NCI-H345 treated with DMSO at 0.1 percent for 48 hours (cell line): ENCODE measurements at regions not wholly inside any gene's neighbourhood (a gene's known extent, or its start where the extent isn't known, plus 50 kb on each side); places are given as distances from the start of the nearest gene placed in this dataset.
"Not testable (repeated sequence)": the region's sequence is repeated elsewhere in the genome, so short reads cannot be mapped to it uniquely, and the experiment has no call there.

Experiments
- DNase-seq: peaks from one replicate; lab custom pipeline; 2025; ENCODE audit not compliant: unreplicated experiment; lab: John Stamatoyannopoulos, UW

DNA sequence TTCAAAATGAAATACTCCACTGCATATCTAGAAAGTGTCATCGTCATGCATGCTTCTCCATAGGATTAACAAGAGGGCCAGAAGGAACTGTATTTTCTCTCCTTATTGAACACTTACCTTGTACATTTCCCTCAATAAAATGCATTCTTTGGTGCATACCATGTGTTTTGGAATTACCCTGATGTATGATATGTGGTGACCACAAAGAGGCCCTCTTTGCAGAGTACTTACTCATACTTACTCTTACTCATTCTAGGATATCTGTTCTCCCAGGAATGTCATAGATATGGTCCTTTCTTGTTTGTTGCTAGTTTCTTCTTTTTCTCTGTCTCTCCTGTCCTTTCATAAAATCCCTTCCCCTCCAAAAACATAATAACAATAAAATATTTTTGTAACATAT, 1087.1 kb upstream of the POT1 start:
- DNase-seq = no peak

DNA sequence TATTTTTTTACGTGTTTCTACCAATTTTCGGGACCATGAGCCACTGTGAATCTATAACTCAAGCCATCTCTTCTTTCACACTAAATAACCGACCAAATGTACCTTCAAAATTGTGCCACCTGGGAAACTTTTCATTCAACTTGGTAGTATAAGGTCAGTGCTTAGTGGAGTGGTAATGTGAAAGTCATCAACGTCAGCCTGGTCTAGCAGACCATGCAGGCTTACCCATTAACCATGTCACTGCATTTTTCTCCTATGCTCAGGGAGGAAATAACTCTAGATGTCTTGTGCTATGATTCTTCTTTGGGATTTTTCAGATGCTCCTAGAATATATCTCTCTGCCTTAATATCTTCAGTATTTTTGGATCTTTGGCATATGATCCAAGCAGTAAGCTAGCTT, 1075.4 kb upstream of the POT1 start:
- DNase-seq = no peak

DNA sequence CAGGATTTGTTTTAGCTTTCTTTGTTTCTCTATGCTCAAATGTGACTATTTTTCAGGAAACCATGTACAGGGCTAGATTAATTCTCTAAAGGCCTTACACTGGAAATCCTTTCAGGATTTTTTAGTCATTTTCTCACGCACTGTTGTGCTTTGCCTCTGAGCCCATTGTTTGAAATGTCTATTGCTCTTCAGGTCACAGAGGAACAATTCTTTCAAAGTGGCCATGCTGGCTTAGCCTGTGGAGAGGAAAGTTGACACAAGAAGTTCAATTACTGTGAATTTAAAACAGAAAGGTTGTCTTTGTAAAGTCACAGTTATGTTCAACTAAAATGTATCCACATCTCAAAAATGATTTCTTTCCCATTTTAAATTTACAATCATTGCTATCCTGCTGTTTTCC, 1071.7 kb upstream of the POT1 start:
- DNase-seq = peak; percentile 62

DNA sequence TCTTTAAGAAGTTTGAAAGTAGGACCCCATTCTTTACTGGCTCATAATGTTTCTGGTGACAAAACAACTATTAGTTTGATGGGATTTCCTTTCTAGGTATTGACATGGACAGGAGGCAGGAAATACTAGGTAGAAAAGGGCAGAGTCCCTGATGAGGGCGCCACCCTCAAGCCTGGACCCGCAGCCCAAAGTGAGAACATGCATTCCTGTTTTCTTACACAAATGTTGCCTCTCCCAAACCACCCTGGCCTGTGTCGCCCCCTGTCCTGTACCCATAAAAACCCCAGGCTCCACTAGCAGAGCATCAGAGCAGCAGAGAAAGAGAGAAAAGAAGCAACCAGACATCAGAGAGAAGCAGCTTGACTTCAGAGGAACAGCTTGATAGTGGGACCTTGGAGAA, 1055.2 kb upstream of the POT1 start:
- no peak for DNase-seq

DNA sequence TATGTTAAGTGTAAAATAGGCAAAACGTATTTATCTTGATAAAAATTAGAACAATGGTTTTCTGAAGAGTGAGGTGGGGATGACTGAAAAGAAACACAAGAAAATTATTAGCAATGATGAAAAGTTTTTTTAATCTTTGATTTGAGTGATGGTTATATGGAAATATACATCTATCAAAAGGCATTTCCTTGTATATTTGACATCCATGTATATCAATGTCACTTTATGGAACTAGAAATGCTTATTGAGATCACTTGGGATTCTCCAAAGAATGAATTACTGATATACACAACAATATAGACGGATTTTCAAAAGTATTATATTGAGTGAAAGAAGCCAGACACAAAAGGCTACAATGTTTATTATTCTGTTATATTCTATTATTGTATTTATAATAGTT, 1042.0 kb upstream of the POT1 start:
- DNase-seq = no peak

DNA sequence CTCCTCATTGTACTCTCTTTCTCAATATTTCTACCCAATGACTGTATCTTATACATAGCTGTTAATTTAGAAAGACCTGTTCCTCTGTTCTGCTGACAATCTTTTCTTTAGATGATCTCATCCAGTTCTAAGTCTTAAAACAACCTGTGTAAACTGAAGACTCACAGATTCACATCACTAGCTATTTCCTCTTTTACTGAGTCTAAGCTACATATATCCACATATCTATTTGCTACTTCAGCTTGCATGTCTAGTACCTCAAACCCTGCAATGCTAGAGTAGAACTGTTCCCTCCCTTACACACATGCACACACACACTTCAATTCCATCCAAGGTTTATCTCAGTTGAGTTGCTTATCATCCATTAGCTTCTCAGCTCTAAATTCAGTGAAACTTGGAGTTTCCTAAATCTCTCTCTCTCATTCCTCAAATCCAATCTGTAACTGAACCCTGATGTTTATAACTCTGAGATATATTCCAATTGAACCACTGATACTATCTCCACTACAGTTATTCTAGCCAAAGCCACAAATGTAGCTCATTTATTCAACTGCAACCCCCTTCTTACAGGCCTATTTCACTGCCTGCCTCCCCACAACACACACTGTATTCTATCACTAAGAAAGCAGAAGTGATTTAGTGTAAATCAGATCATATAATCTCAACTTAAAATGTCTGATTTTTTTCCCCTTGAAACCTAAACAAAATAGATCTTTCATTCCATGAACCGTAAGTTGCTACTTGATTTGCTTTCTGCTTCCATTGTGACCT, 1036.8 kb upstream of the POT1 start:
- DNase-seq = no peak

DNA sequence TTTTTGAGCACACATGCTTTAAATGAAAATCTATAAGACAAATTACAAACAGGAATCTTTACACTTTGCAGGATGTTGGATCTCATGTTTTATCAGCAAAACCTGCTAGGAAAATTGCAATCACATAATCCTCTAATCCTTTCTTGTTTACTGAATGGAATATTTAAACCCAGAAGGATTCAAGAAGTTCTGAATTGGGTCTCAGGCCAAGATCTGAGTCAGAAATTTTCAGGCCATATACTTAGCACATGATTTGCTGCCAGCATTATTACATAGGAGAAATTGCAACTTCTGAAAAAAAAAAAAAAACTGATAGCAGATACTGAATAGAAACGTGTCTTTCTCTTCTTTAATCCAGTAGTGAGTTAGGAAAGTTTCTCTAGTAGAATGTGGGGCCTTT, 1005.3 kb upstream of the POT1 start:
- no peak for DNase-seq

DNA sequence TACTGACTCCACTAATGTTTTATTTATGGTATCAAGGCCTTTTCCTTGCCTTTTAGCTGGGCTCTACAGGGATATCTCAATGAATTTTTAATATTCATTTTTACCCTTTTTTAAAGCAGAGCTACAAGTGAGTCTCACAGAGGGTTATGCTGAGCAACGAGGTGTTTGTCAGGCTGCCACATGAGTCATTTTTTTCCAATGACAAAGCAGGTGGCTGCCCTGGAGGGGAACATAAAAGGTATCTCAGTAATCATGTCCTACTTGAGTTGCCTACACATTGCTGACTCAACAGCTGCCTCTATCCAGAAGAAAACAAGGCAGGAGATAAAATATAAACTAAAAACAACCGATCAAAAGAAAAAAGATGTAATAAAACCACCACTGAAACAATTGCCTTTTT, 1004.9 kb upstream of the POT1 start:
- DNase-seq = peak; percentile 17

DNA sequence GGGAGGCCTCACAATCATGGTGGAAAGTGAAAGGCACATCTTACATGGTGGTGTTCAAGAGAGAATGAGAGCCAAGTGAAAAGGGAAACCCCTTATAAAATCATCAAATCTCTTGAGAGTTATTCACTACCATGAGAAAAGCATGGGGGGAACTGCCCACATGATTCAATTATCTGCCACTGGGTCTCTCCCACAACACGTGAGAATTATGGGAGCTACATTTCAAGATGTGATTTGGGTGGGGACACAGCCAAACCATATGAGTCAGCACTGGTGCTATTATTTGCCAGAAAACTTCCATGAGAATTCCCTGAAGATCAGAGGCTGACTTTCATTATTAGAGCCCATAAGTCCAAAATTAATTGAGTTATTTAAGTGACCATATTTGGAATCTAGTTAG, 1001.2 kb upstream of the POT1 start:
- no peak for DNase-seq

DNA sequence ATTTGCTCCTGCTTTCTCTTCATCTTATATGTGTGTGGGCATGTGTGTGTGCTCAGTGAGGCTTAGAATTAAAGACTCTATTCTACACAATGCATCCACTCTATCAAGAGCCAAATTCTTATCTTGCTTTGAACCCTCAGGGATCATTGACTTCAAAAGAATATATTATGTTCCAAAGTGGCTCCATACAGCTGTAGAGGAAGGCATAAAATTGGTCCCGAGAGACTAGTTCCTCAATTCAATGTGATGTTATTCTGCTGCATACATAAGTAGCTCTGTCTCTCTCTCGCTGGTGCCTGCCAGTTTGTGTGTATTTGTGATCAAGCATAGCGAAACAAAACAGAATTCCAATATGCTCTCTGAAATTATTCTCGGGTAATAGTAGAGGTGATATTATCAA, 997.9 kb upstream of the POT1 start:
- peak; percentile 66 for DNase-seq

DNA sequence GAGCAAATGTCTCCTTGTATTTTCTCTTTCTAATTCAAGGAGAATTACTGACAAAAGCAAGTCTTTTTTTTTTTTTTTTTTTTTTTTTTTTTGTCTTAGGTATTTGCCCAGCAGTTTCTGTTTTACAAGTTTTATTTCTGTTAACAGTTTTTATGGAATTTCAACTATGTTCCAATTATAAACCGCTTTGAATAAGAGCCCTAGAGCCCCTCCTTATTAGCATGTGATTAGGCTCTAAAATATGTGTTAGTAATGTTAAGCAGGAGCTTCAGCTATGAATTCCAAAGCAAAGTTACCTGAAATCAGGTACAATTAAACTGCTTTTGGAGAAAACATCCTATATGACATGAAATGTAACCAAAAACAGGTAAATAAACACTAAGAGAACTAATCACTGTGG, 997.0 kb upstream of the POT1 start:
- DNase-seq = no peak

DNA sequence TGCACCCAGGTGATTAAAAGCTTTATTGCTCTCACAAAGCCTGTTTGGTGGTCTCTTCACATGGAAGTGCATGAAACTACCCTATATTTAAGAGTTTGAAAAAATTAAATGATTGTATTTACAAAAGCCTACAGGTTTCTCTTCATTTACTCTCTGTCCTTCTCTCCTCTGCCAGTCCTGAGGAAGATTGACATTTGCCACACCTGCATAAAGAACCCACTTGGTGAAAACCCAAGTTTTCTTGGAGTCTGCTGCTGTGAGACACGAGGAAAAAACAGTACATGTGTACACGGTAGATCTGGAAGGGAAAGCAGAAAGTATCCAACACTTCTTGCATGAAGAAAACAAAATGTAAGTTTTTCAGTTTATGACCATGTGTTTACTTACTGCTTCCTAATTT, 994.4 kb upstream of the POT1 start:
- no peak for DNase-seq

DNA sequence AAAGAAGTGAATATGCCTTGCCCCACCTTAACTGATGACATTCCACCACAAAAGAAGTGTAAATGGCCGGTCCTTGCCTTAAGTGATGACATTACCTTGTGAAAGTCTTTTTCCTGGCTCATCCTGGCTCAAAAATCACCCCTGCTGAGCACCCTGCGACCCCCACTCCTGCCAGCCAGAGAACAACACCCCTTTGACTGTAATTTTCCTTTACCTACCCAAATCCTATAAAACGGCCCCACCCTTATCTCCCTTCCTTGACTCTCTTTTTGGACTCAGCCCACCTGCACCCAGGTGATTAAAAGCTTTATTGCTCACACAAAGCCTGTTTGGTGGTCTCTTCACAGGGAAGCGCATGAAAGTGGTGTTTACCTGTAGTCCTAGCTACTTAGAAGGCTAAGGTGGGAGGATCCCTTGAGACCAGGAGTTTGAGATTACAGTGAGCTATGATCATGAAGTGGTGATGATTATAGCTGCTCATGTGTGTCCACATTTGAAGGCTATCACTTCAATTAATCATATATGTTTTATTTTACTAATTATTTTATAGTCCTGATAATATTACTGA, 985.8 kb upstream of the POT1 start:
- DNase-seq = not testable (repeated sequence)

DNA sequence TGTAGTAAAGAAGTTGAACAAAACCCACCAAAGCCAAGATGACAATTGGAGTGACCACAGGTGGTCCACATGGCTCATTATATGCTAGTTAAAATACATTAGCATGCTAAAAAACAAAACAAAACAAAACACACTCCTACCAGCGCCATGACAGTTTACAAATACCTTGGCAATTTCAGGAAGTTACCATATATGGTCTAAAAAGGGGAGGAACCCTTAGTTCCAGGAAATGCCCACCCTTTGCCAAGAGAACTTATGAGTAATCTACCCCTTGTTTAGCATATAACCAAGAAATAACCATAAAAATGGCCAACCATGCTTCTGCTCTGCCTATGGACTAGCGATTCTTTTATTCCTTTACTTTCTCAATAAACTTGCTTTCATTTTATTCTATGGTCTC, 979.1 kb upstream of the POT1 start:
- DNase-seq = no peak

DNA sequence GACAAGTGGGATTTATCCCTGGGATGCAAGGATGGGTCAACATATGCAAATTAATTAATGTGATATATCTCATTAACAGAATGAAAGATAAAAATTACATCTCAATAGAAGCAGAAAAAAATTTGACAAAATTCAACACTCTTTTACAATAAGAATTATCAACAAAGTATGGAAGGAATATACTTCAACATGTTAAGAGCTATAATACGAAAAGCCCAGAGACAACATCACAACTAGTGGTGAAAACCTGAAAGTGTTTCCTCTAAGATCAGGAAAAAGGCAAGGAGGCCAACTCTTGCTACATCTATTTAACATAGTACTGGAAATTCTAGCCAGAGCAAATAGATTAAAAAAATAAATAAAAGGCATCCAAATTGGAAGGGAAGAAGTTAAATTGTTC, 970.0 kb upstream of the POT1 start:
- no peak for DNase-seq

DNA sequence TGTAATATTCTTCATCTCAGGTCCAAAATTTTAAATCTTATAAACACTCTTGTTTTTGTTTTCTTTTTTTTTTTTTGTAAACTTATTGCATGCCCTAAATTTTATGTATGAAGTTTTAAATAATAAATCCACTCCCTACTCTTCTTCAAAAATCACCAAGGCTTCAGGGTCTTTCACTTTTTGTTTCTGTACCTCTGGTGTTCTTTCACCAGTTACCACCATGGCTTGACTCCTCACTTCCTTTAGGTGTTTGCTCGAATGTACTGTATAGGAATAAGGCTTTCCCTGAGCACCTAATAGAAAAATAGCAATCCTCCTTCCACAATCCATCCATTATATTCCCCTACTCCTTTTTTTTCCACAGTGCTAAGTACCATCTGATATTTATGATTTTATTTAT, 962.8 kb upstream of the POT1 start:
- DNase-seq = no peak

DNA sequence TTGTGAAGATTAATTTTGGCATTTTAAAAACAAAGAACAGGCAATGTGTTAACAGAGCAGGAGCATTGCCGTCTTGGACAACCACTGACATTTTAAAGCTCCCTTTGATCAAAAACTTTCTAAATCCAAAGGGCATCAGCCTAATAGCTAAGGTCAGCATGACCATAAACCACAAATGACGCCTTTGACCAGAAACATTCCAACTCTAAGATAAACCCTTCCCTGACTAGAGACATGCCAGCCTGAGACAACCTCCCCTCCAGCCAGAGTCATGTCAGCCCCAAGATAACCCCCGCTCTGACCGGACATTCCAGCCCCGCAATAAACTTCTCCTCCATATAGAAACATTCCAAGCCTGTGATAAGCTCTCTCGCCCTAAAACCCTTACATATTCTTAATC, 949.4 kb upstream of the POT1 start:
- no peak for DNase-seq

DNA sequence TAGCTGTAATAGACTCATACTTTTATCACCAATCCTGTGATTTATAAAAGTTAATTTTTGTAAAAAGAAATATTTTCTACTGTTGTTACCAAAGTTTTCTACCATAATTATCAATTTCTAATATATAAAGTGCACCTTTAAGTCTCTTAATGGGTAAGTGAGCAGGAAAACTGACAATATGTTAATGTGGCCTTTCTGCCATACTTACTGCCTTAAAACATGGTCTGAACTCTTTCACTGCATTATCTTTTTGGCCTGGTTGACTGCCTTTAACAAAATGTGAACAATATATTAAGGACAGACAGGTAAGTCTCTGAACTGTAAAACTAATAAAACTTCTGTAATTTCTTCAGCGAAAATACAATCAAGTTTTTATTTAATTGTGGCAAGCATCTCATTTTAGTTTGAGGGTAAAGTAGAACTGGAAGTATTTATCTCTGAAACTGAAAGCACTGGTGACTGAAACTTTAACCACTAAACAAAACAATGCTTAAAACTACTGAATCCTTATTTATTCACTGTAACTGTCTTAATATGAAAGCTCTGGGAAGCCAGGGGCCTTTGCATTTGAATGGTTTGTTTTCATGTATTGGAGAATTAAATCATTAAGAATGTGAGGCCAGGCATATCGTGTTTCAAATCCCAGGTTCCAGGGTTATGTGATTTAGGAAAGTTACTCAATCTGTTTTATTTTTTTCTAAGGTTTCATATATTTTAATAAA, 948.8 kb upstream of the POT1 start:
- DNase-seq = no peak

DNA sequence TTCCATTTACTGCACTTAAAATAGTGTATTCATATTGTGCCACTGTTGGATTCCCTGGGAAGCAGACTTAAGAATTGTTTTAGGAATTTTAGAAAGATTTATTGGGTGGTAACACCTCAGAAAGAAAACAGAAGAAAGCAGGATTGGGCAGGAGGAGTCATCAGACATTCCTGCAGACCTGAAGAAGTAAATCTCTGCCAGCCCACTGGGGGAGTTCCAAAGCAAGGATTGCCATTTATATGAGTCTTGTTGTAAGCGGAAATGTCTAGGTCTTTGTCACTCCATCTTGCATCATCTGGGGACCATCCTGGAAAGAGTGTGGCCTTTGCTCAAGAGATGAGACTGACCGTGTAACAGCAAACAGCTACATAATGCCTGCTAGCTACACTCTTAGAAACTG, 947.6 kb upstream of the POT1 start:
- no peak for DNase-seq

DNA sequence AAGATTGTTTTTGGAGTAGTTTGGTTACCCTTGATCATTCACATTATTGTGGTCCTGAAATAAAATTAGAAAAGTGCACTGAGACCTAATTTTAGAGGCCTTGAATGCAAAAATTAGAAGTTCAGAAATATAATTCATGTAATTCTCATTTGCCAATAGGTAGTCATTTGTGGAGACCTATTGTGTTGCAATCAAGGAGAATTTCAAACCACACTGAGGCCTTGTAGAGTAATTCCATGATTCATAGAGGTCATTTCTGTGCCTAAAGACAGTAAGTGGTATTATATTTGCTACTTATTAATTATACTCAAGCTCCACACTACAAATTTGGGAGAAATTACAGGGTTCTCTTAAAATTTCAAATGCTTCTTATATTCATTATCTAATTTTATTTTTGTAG, 946.8 kb upstream of the POT1 start:
- no peak for DNase-seq

DNA sequence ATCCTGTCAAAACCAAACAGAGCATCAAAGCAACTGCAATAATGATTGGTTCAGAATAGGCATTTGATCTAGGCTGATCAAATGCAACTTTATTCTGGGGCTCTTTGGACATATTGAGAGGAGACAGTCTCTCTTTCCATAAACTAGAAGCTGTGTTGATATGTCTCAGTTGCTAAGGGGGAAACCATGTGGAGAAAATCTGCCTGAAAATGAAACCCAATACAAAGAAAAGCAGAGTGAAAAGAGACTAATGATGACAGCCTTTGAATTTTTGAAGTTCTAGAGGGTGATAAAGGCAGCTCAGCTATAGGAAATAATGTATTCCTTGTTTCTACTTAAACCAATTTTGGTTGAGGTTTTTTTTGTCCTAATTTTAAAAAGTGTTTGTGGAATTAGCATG, 941.8 kb upstream of the POT1 start:
- DNase-seq = no peak

DNA sequence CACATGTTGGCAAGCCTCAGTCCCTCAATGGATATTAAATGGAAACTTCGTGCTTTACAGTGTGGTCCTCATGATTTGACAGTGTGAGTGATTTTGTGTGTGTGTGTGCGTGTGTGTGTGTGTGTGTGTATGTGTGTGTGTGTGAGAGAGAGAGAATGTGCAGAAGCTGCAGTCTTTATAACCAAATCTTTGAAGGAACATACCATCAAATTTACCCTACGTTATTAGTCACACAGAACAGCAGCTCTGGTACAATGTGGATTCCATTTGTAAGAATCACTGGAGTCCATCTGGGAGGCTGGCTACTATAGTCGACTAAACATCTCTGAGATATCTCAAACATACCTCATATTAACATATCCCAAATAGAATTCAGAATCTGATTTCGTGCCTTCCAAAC, 928.0 kb upstream of the POT1 start:
- no peak for DNase-seq

DNA sequence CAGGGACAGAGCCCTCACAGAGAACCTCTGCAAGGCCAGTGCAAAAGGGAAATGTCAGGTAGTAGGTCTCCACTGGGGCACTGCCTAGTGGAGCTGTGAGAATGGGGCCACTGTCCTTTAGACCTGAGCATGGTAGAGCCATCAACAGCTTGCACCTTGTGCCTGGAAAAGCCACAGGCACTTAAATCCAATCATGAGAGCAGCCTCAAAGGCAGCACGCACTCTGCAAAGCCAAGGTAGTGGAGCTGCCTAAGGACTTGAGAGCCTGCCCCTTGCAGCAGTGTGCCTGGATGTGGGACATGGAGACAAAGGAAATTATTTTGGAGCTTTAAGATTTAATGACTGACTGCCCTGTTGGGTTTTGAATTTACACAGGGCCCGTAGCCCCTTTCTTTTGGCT, 918.5 kb upstream of the POT1 start:
- no peak for DNase-seq
